K562 (cell line): ENCODE measurements at regions not wholly inside any gene's neighbourhood (a gene's known extent, or its start where the extent isn't known, plus 50 kb on each side); places are given as distances from the start of the nearest gene placed in this dataset.

Source experiments
- ATAC-seq: fragments of 200-7000 bp; cut with Tn5 transposase; 3 replicates; pipeline ENCODE4 v1.9.1; 2020; ENCODE audit warnings: moderate library complexity
- BruUV-seq: library from RNA; stranded (reverse); fragments of 400-500 nt; replicated peaks from 2 replicates; lab custom pipeline; 2021; lab: Mats Ljungman, UMichigan
- CTCF ChIA-PET: fragments of 300-600 bp; formaldehyde crosslinking; extraction: SDS; loops from one replicate; lab custom pipeline; 2021; ENCODE audit warnings: low intra/inter-chr PET ratio; lab: Yijun Ruan, JAX
- POLR2A ChIA-PET: fragments of 300-600, 350-650 bp; sonication (Branson Sonifier 250); formaldehyde crosslinking; extraction: SDS; loops from one replicate; lab custom pipeline; 2021; ENCODE audit warnings: antibody characterized with exemption, inconsistent platforms; lab: Yijun Ruan, JAX
- DNase-seq, 4 experiments: peaks; one replicate each; pipeline versions ENCODE4 v3.0.0 to v3.0.0-alpha.2; 2011 to 2018; ENCODE audit warnings: low spot score in 3 of 4, mixed read lengths in 3 of 4; ENCODE audit errors: extremely low read depth in 1 of 4
- FAIRE-seq: peaks from 2 replicates; lab custom pipeline; 2011; peaks lifted over from hg19 to GRCh38; lab: Jason Lieb, UNC
- H2AFZ ChIP-seq: 2 replicates; pipeline ENCODE4 v1.6.0; 2011; ENCODE audit warnings: low read depth, low read length, control low read depth, inconsistent platforms
- H3K27ac ChIP-seq: fragments of 200-600 bp; 3 replicates; pipeline ENCODE4 v1.8.0; 2011; ENCODE audit warnings: low read depth, mild to moderate bottlenecking, control low read depth, inconsistent platforms, low read length, moderate library complexity, mixed read lengths; ENCODE audit errors: extremely low read depth
- H3K27me3 ChIP-seq, 2 experiments: fragments of 300-600 bp in 1 of 2; 2 replicates in 1 of 2; 3 replicates in 1 of 2; pipeline versions ENCODE4 v1.6.0 to v1.8.0; 2011; ENCODE audit warnings: inconsistent platforms in 2 of 2, low read length in 2 of 2, mild to moderate bottlenecking in 1 of 2, mixed read lengths in 1 of 2, moderate library complexity in 1 of 2; ENCODE audit not compliant: control insufficient read depth in 2 of 2, insufficient read depth in 2 of 2
- H3K36me3 ChIP-seq: fragments of 300-600 bp; 3 replicates; pipeline ENCODE4 v1.8.0; 2011; ENCODE audit warnings: mild to moderate bottlenecking, low read length, inconsistent platforms; ENCODE audit not compliant: control insufficient read depth, insufficient read depth
- H3K4me1 ChIP-seq, 2 experiments: fragments of 200-600 bp in 1 of 2; replicated peaks in 1 of 2; 2 replicates in 1 of 2; 3 replicates in 1 of 2; pipeline versions ENCODE4 v1.5.1 to v1.8.0; 2011; ENCODE audit warnings: inconsistent platforms in 2 of 2, low read length in 2 of 2, mild to moderate bottlenecking in 1 of 2, mixed read lengths in 1 of 2, moderate library complexity in 1 of 2; ENCODE audit not compliant: control insufficient read depth in 2 of 2, insufficient read depth in 2 of 2
- H3K4me2 ChIP-seq: 2 replicates; pipeline ENCODE4 v1.6.1; 2011; ENCODE audit warnings: low read length, control low read depth, inconsistent platforms, mixed read lengths; ENCODE audit not compliant: insufficient read depth
- H3K4me3 ChIP-seq: fragments of 200-600 bp; sonication (generic), shearing (Covaris generic); 2 replicates; pipeline ENCODE4 v1.5.1; 2016; ENCODE audit warnings: control low read depth, inconsistent platforms
- H3K79me2 ChIP-seq: fragments of 200-600 bp; 3 replicates; pipeline ENCODE4 v1.8.0; 2011; ENCODE audit warnings: low read length, inconsistent platforms; ENCODE audit not compliant: control insufficient read depth, insufficient read depth
- H3K9ac ChIP-seq, 2 experiments: 2 replicates each; pipeline versions ENCODE4 v1.6.0 to v1.6.1; 2011; ENCODE audit warnings: low read depth in 2 of 2, low read length in 2 of 2, control low read depth in 1 of 2, inconsistent platforms in 1 of 2, mild to moderate bottlenecking in 1 of 2, mixed read lengths in 1 of 2; ENCODE audit not compliant: insufficient read depth in 1 of 2
- H3K9me1 ChIP-seq: one replicate; pipeline ENCODE4 v1.6.0; 2011; ENCODE audit warnings: inconsistent platforms, mild to moderate bottlenecking, low read length, moderate library complexity; ENCODE audit not compliant: control insufficient read depth, insufficient read depth
- H3K9me3 ChIP-seq: replicated peaks from 2 replicates; pipeline ENCODE4 v1.5.1; 2011; ENCODE audit warnings: low read depth, low read length, inconsistent platforms; ENCODE audit not compliant: control insufficient read depth, insufficient read depth
- H4K20me1 ChIP-seq: replicated peaks from 2 replicates; pipeline ENCODE4 v1.6.1; 2011; ENCODE audit warnings: low read length, inconsistent platforms, mixed read lengths; ENCODE audit not compliant: control insufficient read depth, insufficient read depth
- FIP1L1 ChIP-seq: fragments of 200-400 bp; formaldehyde crosslinking; IDR thresholded peaks from 2 replicates; pipeline ENCODE4 v1.6.1; 2018; ENCODE audit warnings: mild to moderate bottlenecking, low read depth, low read length; ENCODE audit not compliant: poor library complexity, severe bottlenecking
- FOXA1 ChIP-seq: fragments of 450-650 bp; IDR thresholded peaks from 2 replicates; pipeline ENCODE4 v1.6.1; 2016; ENCODE audit warnings: mild to moderate bottlenecking, borderline replicate concordance
- FOXA3 ChIP-seq, 2 experiments: fragments of 450-650 bp in 1 of 2; sonication (generic) in 1 of 2; formaldehyde crosslinking; IDR thresholded peaks in 1 of 2; conservative IDR thresholded peaks in 1 of 2; 2 replicates each; pipeline versions ENCODE4 v1.4.0 to v1.8.0; 2020 to 2022; ENCODE audit warnings: mild to moderate bottlenecking in 2 of 2, missing genetic modification reagents in 1 of 2
- HNRNPK ChIP-seq: fragments of 200-400 bp; formaldehyde crosslinking; IDR thresholded peaks from one replicate; pipeline ENCODE4 v1.6.1; 2018; ENCODE audit warnings: mild to moderate bottlenecking, low read depth, low read length; ENCODE audit not compliant: poor library complexity, severe bottlenecking
- ILF3 ChIP-seq: fragments of 450-650 bp; IDR thresholded peaks from 2 replicates; pipeline ENCODE4 v1.6.1; 2018; ENCODE audit warnings: antibody characterized with exemption, mild to moderate bottlenecking, moderate library complexity, borderline replicate concordance
- PTBP1 ChIP-seq: fragments of 200-400 bp; formaldehyde crosslinking; IDR thresholded peaks from 2 replicates; pipeline ENCODE4 v1.6.1; 2017; ENCODE audit warnings: low read depth, low read length
- SAP30 ChIP-seq: fragments of 200-600 bp; sonication (generic); IDR thresholded peaks from 2 replicates; pipeline ENCODE4 v1.6.1; 2012; ENCODE audit warnings: borderline replicate concordance, low read depth, mild to moderate bottlenecking, moderate library complexity, low read length, control low read depth, inconsistent platforms; ENCODE audit not compliant: insufficient read depth, poor library complexity, severe bottlenecking
- ZFP1 ChIP-seq: fragments of 450-650 bp; formaldehyde crosslinking; IDR thresholded peaks from 2 replicates; pipeline ENCODE4 v1.4.0; 2020; ENCODE audit warnings: mild to moderate bottlenecking, mixed read lengths
- ZFPM2 ChIP-seq: fragments of 250-450 bp; sonication (Bioruptor Pico); IDR thresholded peaks from 2 replicates; pipeline ENCODE4 v1.5.1; 2022; ENCODE audit warnings: mild to moderate bottlenecking
- WGBS: fragments of 100-300 bp; shearing (Covaris generic); methylation state at CpG from one replicate; pipeline ENCODE4 v1.1.6; 2016; ENCODE audit warnings: low coverage, mixed read lengths; ENCODE audit not compliant: insufficient coverage; ENCODE audit errors: missing lambda C conversion rate; 5-methylcytosine and 5-hydroxymethylcytosine counted together
- in situ Hi-C: fragments of 300-500 bp; cut with MboI; formaldehyde crosslinking; loops from 4 replicates; pipeline ENCODE4 v1.15.0; 2018; ENCODE audit warnings: inconsistent platforms, mixed read lengths
- intact Hi-C: fragments of 100-400 bp; cut with micrococcal nuclease; formaldehyde crosslinking; loops from 2 replicates; pipeline ENCODE4 v1.14.2; 2022

GRCh38 chr3:101128001-101128400 lies 134.8 kb upstream of the ABI3BP start:
- in situ Hi-C loops, result no loop called here
- no peaks in the 10 kb centered on the region for H3K9me1 ChIP-seq
- H3K4me2 ChIP-seq, result no peak overlapping the region
- FAIRE-seq, result no peak
- no peaks in the 10 kb centered on the region for H3K36me3 ChIP-seq
- CTCF ChIA-PET, result no interaction called here
- no peak for TF ChIP-seq HNRNPK
- TF ChIP-seq PTBP1, result no peak
- no peak for TF ChIP-seq ZFPM2
- no peak for TF ChIP-seq FOXA3 (CRISPR knock-in tag; conservative IDR thresholded peaks at IDR 0.05 in 1 of 2, IDR thresholded peaks at IDR 0.05 in 1 of 2)
- TF ChIP-seq FOXA1, result no peak
- no peak for TF ChIP-seq FIP1L1
- no peak for TF ChIP-seq ILF3
- TF ChIP-seq SAP30, result no peak
- no peak for TF ChIP-seq ZFP1
- TF ChIP-seq, all 486 proteins: peak for 0
- intact Hi-C loops, result no loop called here
- no peak overlapping the region for H3K9ac ChIP-seq
- no peaks in the 10 kb centered on the region for H3K9me3 ChIP-seq
- WGBS, result 9% methylated on average over 1 of the region's 1 CpG
- H3K4me3 ChIP-seq, result no peak overlapping the region
- BruUV-seq, result no TSS peak
- no peak overlapping the region for H3K27ac ChIP-seq
- H4K20me1 ChIP-seq, result no peaks in the 10 kb centered on the region
- no peaks in the 10 kb centered on the region for H3K27me3 ChIP-seq
- no peaks in the 10 kb centered on the region for H3K79me2 ChIP-seq
- no peaks in the 10 kb centered on the region; a peak in 1 of 5 replicates for H3K4me1 ChIP-seq
- POLR2A ChIA-PET, result no interaction called here
- ATAC-seq (no peak), DNase-seq (no peak)
- H2AFZ ChIP-seq, result no peak overlapping the region
